DMS53 (cell line): ENCODE measurements at regions not wholly inside any gene's neighbourhood (a gene's known extent, or its start where the extent isn't known, plus 50 kb on each side); places are given as distances from the start of the nearest gene placed in this dataset.

ENCODE experiments used
- DNase-seq: peaks from one replicate; lab custom pipeline; 2025; lab: John Stamatoyannopoulos, UW

GRCh38 chr4:175947117-175947722, 118.4 kb upstream of the WDR17 start:
- peak; percentile 50 for DNase-seq

DNA sequence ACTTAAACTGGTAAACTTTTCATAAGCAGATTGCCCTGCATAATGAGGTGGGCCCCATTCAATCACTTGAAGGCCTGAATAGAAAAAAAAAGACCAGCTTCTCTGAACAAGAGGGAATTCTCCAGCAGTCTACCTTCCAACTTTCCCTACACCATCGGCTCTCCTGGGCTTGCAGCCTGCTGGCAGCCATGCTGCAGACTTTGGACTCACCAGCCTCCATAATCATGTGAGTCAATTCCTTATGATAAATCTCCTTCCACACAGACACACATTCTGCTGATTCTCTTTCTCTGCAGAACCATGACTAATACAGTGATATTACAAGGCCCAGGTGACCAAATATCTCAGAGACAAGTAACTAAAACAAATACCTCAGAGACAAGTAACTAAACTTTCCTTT, 113.8 kb upstream of the WDR17 start:
- no peak for DNase-seq

- no peak for DNase-seq
These were observed 112.5 kb upstream of the WDR17 start for GRCh38 chr4:175953116-175953515.

DNA sequence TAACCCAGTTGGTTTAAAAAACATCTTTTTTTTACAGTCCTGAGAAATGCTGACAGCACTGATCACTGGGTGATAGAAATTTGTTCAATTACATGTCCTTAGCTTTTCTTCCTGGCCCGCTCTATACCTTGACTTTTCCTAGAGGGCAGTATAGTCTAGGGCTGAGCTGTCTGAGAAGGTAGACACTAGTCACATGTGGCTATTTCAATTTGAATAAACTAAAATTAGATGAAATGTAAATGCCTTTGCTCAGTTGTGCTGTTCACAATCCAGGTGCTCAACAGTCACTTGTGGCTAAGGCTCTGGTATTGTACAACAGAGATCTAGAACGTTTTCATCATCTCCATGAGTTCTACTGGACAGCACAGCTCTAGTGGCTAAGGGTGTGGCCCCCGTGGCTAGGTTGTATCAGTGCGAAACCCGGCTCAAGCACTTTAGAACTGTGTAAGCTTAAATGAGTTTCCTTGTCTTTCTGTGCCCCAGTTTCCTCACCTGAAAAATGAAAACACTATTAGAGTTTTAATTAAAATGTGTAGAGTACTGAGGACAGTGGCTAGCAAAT, 111.6 kb upstream of the WDR17 start:
- peak; percentile 47 for DNase-seq

GRCh38 chr4:175954685-175955084, 111.0 kb upstream of the WDR17 start:
- DNase-seq: peak; percentile 55

DNA sequence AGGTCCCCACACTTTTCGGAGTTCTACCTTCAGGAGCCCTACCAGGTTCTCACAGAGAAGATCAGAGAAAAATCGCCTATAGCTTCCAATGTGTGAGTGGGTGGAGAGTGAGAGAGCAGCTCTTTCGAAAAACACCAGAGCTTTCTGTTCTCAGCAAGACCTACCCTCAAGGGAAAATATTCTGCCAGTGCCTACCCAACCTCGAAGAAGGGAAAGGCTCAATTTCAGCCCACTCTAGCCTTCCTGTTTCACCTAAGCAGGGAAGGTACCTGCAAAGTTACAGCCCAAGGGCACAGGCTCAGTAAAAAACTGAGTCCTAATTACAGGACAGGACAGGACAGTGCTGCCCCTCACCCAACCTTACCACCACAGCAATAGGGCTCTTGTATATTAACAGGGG, 104.0 kb upstream of the WDR17 start:
- DNase-seq: no peak

DNA sequence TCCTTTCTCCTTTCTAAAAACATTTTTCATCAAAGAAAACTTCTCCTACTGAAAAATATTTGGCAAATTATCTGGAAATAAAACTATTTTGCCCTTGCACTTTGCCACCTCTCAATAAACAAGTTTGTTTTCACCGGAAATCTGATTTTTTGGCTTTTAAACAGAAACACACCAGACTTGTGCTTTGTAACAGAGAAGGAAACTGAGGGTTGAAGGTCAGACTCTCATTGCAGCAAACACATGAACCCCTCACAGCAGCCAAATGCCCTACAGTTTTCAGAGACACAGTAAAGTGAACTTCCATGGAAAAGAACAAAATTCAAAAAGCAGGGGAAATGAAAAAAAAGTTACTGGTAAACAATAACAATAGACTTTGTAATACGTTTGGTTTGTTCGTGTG, 95.6 kb upstream of the WDR17 start:
- no peak for DNase-seq

DNA sequence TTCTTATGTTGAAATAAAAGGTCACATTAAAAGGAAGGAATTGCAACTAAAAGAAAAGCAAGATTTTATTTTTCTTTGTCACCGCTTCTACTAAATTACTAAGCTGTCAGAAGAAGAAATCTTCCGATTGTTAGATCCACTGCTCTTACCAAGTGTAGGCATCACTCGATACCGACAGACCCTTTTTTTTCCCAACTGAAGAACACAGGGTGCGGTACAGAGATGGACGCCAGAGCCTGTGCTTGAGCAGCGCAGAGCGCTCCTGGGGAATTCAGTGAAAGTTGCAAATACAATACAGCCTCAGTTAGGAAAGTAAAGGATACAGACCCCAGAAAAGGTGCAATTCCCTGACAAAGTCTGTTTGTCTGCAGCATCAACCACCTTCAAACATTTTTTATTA, 94.9 kb upstream of the WDR17 start:
- DNase-seq: no peak

DNA sequence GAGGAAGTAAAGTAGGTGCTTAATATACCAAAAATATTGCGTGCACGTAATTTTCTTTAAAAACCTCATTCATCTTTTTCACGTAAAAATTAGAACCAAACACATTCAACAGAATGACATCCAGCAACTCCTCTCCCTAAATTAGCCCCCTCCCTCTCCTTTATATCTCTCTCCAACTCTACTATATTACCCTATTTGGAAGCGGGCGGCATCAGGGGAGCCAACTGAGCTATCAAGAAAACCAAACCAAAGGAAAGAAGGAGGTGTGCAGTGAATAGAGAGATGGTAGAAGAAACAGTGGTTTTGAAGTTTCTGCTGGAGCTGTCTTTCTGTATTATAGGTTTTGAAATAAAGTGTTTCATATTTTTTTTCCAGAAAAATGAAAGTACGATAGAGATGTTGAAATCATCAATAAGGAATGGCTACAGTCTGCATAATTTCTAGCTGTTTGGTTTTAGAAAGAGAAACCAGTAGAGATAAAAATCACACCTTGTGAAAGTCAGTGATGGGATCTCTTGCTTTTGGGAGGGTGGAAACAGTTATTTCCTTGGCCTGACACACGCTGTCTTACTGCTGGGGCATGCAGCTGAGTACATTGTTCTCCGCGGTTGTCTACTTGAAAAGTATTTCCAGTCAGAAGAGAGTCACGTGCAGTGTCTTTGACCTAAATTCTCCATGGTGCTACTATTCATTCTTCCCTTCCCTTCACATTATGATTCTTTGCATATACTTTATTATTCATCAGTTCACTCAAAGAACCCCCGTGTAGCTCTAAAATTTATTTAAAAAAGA, 94.1 kb upstream of the WDR17 start:
- DNase-seq: no peak

GRCh38 chr4:175973027-175973923, 92.4 kb upstream of the WDR17 start:
- DNase-seq: no peak

GRCh38 chr4:175983636-175984035, 82.0 kb upstream of the WDR17 start:
- DNase-seq: no peak

GRCh38 chr4:175986668-175987067, 79.0 kb upstream of the WDR17 start:
- no peak for DNase-seq

GRCh38 chr4:175988511-175988910, 77.1 kb upstream of the WDR17 start:
- DNase-seq: peak; percentile 29

DNA sequence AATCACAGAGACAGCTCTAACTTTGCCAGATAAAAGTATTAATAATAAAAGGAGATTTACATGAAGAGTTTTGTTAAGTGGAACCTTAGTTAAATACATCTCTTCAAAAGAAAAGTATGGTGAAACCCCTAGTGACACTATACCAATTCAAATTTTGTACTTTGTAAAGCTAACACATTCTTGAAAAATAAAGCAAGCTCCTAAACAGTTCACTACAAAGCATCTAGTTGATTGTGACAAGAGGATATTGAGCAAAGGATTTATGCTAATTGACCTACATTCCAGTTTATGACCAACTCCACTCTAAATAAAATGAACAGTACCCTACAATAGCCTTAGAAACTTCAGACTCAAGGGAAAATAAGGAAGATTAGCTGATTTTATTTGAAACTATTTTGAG, 69.4 kb upstream of the WDR17 start:
- no peak for DNase-seq

- no peak for DNase-seq
These were observed 68.3 kb upstream of the WDR17 start for GRCh38 chr4:175997291-175997690.

GRCh38 chr4:175998782-175999181, 66.9 kb upstream of the WDR17 start:
- peak; percentile 22 for DNase-seq

DNA sequence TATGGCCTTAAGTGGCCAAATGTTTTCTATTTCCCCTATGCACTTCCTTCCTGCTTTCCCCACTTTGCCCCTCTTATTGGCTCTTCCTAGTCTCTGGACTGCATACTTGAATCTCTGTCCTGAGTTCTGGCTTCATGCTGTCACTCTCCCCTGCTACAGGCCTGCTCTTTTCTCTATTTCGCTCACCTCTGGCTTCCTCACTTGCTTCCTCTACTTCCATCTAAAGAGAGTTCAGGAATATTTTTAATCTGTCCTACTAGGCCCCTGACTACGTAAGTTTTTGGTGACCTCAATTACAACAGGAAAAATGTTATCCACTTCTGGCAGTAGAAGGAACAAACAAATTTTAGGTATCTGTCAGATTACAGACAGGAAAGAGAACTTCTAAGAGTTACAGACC, 65.7 kb upstream of the WDR17 start:
- no peak for DNase-seq

- peak; percentile 60 for DNase-seq
These were observed 64.3 kb upstream of the WDR17 start for GRCh38 chr4:176001151-176002006.

- peak; percentile 59 for DNase-seq
These were observed 63.5 kb upstream of the WDR17 start for GRCh38 chr4:176002007-176002613.

GRCh38 chr4:176005766-176006165, 59.9 kb upstream of the WDR17 start:
- DNase-seq: no peak

GRCh38 chr4:176009254-176009653, 56.4 kb upstream of the WDR17 start:
- DNase-seq: no peak
